BE2C (cell line): ENCODE measurements at regions not wholly inside any gene's neighbourhood (a gene's known extent, or its start where the extent isn't known, plus 50 kb on each side); places are given as distances from the start of the nearest gene placed in this dataset.

Experiments
- DNase-seq: peaks from one replicate; pipeline ENCODE4 v3.0.0-alpha.2; 2020
- H3K27me3 ChIP-seq: fragments of 250-450 bp; sonication (Bioruptor Pico); 2 replicates; pipeline ENCODE4 v1.5.1; 2020; ENCODE audit warnings: mild to moderate bottlenecking
- H3K36me3 ChIP-seq: fragments of 250-450 bp; sonication (Bioruptor Pico); 2 replicates; pipeline ENCODE4 v1.5.1; 2020; ENCODE audit warnings: mild to moderate bottlenecking
- H3K4me1 ChIP-seq: fragments of 250-450 bp; sonication (Bioruptor Pico); 2 replicates; pipeline ENCODE4 v1.5.1; 2020
- H3K4me3 ChIP-seq: 2 replicates; pipeline ENCODE4 v1.5.1; 2011; ENCODE audit warnings: low read depth, low read length
- H3K9me3 ChIP-seq: fragments of 250-450 bp; sonication (Bioruptor Pico); 2 replicates; pipeline ENCODE4 v1.5.1; 2020
- TF ChIP-seq, protein P1 (sequence below): IDR thresholded peaks from 2 replicates; pipeline ENCODE4 v1.5.1; 2012; ENCODE audit warnings: mild to moderate bottlenecking, low read depth, low read length

DNA sequence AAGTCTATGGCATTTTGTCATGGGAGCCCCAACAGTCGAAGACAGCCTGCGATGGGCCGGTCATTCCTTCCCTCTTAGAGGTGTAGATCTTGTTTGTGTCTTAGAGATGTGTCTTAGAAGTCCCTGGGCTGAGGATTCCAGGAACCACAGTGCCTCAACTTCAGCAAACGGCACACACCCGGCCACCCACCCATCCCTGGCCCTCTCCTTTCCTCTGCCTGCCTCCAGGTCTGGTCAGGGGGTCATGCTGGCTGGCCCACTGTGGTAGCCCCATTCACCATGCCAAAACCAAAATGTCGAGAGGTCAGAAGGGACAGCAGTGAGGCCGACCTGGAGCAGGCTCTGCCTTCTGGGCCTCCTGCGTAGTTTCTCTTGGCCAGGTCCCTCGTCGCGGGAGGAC, 857.9 kb downstream of the TBC1D22A start:
- no peaks in the 10 kb centered on the region for H3K27me3 ChIP-seq
- H3K4me3 ChIP-seq = no peak overlapping the region
- TF ChIP-seq, protein P1, sequence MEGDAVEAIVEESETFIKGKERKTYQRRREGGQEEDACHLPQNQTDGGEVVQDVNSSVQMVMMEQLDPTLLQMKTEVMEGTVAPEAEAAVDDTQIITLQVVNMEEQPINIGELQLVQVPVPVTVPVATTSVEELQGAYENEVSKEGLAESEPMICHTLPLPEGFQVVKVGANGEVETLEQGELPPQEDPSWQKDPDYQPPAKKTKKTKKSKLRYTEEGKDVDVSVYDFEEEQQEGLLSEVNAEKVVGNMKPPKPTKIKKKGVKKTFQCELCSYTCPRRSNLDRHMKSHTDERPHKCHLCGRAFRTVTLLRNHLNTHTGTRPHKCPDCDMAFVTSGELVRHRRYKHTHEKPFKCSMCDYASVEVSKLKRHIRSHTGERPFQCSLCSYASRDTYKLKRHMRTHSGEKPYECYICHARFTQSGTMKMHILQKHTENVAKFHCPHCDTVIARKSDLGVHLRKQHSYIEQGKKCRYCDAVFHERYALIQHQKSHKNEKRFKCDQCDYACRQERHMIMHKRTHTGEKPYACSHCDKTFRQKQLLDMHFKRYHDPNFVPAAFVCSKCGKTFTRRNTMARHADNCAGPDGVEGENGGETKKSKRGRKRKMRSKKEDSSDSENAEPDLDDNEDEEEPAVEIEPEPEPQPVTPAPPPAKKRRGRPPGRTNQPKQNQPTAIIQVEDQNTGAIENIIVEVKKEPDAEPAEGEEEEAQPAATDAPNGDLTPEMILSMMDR = no peak
- no peaks in the 10 kb centered on the region for H3K36me3 ChIP-seq
- DNase-seq = no peak
- H3K4me1 ChIP-seq = no peaks in the 10 kb centered on the region
- peaks cover 8% of the 10 kb centered on the region; the same call in 1 of the 2 replicates for H3K9me3 ChIP-seq

DNA sequence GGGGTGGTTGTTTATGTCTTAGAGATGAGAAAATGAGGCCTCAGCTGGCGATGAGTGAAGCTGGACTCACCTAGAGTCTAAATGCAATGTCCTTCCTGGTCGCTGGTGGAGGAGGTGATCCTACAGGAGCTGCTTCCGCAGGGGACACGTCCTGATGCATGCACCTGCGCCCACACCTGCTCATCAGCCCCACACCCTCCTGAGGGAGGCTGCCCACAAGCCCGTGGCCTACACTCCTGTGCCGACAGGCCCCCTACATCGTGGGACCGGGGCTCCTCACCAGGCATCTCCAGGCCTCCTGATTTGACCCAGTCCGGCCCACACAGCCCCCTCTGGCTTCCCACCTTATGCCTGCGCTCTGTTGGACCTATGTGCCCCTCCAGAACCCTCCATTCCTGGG, 857.2 kb downstream of the TBC1D22A start:
- TF ChIP-seq, protein P1 = no peak
- no peak for DNase-seq
- peaks cover 8% of the 10 kb centered on the region; the same call in 1 of the 2 replicates for H3K9me3 ChIP-seq
- no peak overlapping the region for H3K4me3 ChIP-seq
- no peaks in the 10 kb centered on the region for H3K27me3 ChIP-seq
- H3K4me1 ChIP-seq = no peaks in the 10 kb centered on the region
- H3K36me3 ChIP-seq = no peaks in the 10 kb centered on the region

DNA sequence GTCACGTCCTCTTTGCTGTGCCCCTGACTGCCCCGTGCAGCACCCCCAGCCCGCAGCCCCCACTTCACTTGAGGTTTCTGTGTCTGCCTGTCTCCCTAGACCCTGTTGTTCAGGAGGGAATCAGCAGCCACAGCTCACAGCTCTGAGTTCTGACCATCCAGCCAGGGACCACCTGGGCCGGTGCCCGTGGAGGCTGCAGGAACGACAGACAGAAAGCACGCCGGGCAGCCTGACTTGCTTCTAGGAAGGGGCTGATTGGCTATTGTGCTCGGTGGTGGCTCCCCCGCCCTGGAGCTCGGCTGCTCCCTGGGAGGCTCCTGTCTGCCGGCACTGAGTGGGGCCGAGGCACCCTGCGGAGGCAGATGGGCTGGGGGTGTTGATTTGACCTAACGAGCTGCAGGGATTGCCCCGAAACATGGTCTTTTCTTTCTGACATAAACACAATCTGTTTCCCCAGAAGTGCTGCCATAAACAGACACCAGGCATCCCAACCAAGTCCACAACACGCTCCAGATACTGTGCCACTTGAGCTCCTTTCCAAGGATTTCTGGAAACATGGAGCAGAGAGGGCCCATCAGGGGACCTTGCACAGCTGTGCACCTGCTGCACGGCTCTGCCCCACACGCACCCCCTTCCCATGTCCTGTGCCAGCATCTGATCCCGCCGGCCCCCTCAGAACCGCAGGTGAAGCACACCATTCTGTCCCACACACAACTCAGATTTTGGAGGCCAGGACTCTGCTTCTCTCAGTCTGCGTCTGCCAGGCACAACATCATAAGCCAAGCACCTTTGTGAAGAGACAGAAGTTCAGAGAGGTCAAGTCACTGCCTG, 855.9 kb downstream of the TBC1D22A start:
- no peaks in the 10 kb centered on the region for H3K27me3 ChIP-seq
- peaks cover 8% of the 10 kb centered on the region; the same call in 1 of the 2 replicates for H3K9me3 ChIP-seq
- H3K4me1 ChIP-seq = no peaks in the 10 kb centered on the region
- H3K36me3 ChIP-seq = no peaks in the 10 kb centered on the region
- no peak for DNase-seq
- TF ChIP-seq, protein P1 = no peak
- no peak overlapping the region for H3K4me3 ChIP-seq

DNA sequence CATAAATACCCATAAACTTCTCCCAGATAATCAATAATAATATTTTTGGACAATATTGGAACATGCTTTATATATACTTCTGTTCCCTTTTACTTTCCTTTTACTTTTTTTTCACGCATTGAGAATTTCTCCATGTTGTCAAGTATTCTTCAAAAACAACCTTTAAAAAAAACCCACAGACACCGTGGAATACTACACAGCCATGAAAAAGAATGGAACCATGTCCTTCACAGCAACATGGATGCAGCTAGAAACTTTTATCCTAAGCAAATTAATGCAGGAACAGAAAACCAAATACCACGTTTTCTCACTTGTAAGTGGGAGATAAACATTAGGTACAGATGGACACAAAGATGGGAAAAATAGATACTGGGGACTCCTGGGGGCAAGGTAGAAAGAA, 854.7 kb downstream of the TBC1D22A start:
- H3K9me3 ChIP-seq = peaks cover 6% of the 10 kb centered on the region; the same call in 1 of the 2 replicates
- H3K27me3 ChIP-seq = no peaks in the 10 kb centered on the region
- TF ChIP-seq, protein P1 = no peak
- H3K4me1 ChIP-seq = no peaks in the 10 kb centered on the region
- no peak for DNase-seq
- H3K36me3 ChIP-seq = no peaks in the 10 kb centered on the region
- no peak overlapping the region for H3K4me3 ChIP-seq

DNA sequence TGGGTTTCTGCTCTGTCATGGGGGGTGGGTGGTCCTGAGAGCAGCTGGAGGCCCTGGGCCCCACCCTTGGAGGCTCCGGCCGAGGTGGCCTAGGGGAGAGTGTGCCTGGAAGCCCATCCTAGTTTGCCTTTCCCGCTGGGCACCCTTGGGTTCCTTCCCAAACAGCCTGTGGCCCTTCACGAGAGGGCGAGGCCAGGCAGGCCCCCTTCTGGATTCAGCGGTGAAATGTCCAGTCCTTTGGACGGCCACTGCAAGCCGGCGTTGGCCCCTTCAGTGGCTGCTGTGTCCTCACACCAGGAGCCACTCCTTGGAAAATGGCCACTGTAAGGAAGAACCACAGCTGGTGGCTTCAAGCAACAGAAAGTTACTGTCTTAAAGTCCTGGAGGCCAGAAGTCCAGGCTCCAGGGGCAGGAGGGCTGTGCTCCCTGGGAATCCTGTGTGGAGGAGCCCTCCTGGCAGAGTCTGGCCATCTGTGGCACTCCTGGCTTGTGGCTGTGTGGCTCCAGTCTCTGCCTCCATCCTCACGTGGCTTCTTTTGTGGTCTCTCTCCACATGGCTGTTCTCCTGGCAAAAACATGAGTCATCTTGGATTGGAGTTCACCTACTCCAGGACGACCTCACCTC, 854.1 kb downstream of the TBC1D22A start:
- Histone ChIP-seq H3K27me3 (no peaks in the 10 kb centered on the region), H3K4me3 (no peak overlapping the region), H3K9me3 (peaks cover 6% of the 10 kb centered on the region; the same call in 1 of the 2 replicates), H3K4me1 (no peaks in the 10 kb centered on the region), H3K36me3 (no peaks in the 10 kb centered on the region)
- TF ChIP-seq, protein P1 = no peak
- DNase-seq = no peak

DNA sequence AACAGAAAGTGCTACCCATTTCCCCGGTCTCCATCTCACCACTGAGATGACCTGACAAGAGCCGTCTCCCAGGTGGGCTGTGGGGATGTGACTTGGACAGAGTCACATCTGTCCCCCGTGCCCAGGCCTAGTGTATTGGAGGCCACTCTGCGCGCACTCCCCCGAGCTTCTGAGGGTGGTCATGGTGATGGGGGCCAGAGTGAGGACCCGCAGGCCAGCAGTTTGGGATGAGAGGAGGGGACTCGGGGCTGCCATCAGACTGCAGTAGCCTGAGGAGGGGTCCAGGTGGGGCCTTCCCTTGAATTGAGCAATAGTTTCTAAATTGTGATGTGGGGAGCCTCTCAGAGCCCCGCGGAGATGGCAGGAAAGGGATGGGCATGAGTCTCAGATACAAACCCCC, 852.6 kb downstream of the TBC1D22A start:
- DNase-seq = no peak
- no peaks in the 10 kb centered on the region for H3K36me3 ChIP-seq
- TF ChIP-seq, protein P1 = no peak
- H3K4me1 ChIP-seq = no peaks in the 10 kb centered on the region
- H3K27me3 ChIP-seq = no peaks in the 10 kb centered on the region
- no peak overlapping the region for H3K4me3 ChIP-seq
- H3K9me3 ChIP-seq = peaks cover 6% of the 10 kb centered on the region; the same call in 1 of the 2 replicates
